Activated naive CD8-positive, alpha-beta T cell treated with anti-CD3 and anti-CD28 coated beads, Interleukin-2, amount 50 U/mL, for 16 hours (primary cell): ENCODE measurements at regions not wholly inside any gene's neighbourhood (a gene's known extent, or its start where the extent isn't known, plus 50 kb on each side); places are given as distances from the start of the nearest gene placed in this dataset.

Source experiments
- DNase-seq: peaks from one replicate; pipeline ENCODE4 v3.0.0-alpha.2; 2020; ENCODE audit warnings: low read depth, low spot score

DNA sequence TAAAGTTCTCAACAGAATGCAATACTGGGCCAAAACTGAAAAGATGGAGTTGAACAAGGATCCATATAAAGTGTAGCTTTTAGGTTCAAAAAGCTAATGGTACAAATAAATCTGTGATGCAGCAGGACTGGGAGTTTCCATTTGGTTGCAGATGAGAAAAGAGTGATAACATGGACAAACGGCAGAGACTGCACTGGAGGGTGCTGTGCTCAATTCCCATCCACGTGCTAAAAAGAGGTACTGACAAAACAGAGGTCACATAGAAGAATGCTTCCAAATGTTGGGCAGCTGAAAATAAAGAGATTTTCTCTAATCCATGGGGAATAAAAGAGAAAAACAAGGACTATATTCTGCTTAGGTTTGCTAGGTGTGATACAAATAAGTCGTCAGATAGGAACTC is 461.6 kb downstream of the LIG4 start:
- DNase-seq: no peak

DNA sequence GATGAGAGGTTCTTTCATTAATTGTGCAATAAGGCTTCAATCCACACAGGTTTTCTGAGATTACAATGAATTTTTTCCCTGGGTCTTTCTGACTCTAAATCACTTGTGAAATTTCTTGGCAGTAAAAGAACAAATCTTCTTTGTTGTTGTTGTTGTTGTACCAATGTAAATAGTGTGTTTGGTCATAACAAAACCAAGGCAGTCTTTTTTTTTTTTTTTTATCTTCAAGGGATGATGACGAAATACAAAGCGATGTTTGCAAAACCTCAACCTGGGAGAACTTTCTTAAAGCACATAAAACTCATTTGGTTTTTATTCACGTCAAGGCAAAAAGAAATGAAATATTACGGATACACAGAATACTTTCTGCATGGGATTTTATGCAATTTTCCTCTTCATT is 462.0 kb downstream of the LIG4 start:
- no peak for DNase-seq

- DNase-seq: no peak
Measured at GRCh38 chr13:107743983-107744382, 471.4 kb downstream of the LIG4 start.

- DNase-seq: no peak
Measured at GRCh38 chr13:107743526-107743925, 471.8 kb downstream of the LIG4 start.

- DNase-seq: no peak
Measured at GRCh38 chr13:107743100-107743499, 472.2 kb downstream of the LIG4 start.

- no peak for DNase-seq
Measured at GRCh38 chr13:107742544-107742943, 472.8 kb downstream of the LIG4 start.

- DNase-seq: no peak
Measured at GRCh38 chr13:107738004-107738403, 477.3 kb downstream of the LIG4 start.

DNA sequence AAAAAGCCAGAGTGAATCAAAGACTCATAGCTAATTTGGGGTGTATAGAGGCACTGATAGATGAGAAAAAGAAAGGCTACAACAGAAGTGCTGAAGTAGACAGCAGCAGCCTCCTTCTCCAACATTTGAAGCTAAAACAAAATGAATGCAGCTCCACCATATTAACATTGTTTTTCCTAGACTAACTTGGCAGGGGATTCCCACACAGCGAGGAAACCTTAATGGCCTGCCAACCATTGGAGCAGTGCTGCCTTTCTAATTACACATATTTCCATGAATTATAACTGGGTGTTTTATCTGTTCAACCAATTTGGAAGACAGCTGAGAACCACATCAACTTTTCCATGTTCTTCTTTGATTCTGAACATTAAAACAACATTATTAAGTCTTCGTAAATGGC is 478.6 kb downstream of the LIG4 start:
- DNase-seq: no peak

DNA sequence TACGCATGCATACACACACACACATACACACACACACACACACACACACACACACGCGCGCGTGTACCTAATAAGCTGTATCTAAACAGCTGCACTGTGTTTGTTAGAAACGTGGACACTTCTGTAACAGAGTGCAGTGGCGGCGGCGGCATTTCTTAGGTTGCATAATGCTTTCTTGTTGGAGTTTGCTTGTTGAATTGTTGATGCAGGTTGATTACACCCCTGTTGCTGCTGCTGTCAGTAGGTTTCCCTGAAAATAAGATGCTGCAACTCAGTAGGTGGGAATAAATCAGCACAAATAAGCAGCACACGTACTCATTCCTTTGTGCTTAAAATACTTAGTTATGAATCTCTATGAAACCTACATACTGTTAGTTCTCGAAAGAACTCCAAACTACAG is 479.2 kb downstream of the LIG4 start:
- DNase-seq: no peak

DNA sequence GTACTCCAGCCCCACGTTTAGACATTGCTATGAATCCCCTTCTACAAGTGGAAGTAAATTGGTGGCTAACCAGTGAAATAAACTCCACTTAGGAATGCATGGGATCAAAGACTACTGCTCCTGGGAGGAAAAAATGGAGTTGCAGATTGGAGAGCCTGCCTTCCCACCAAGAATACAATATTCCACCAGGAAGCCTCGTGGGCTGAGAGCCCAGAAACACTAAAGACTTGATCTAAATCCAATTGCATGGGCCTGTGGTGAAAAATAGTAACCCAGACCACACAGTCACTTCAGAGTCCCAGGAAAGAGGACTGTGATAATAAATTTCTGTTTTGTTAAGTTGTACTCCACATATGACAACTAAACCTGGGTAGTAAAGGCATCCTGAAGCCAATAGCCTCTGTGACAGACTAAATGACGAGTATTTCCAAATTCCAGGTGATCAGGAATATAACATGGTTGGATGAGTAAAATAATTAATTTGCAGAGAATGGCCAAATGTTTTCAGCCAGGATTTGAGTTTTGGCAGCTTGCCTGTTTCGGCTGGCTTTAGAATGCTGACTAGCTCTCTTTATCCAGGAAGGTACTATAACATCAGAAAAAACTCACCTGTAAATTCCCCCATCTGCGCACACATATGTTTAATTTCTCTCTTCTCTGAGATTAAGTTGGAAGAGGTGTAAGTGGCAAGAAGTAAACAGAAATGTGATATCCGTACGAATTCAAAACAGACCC is 480.3 kb downstream of the LIG4 start:
- no peak for DNase-seq

- DNase-seq: no peak
Measured at GRCh38 chr13:107733276-107733675, 482.1 kb downstream of the LIG4 start.

GRCh38 chr13:107730813-107731212 is 484.5 kb downstream of the LIG4 start:
- DNase-seq: no peak

- no peak for DNase-seq
Measured at GRCh38 chr13:107721125-107721869, 494.0 kb downstream of the LIG4 start.

- DNase-seq: no peak
Measured at GRCh38 chr13:107716741-107717140, 498.6 kb downstream of the LIG4 start.

- no peak for DNase-seq
Measured at GRCh38 chr13:107716241-107716640, 499.1 kb downstream of the LIG4 start.

DNA sequence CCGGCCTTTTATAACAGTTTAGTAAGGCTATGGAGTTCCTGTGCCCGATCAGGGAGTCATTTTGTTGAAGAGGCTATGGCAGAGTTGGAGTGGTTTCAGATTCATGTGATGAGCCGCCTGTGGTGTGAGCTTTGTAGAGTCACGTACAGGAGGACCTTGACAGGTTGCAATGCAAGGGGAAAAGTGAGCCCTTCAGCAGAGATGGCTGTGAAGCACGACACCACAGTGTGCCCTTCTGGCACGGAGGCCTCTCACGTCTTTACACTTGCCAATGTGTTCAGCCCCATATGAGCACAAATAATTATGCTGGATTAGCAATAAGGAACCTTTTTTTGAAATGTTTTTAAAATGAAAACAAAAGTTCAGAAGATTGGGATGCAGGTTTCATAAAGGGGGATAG is 499.8 kb downstream of the LIG4 start:
- no peak for DNase-seq

DNA sequence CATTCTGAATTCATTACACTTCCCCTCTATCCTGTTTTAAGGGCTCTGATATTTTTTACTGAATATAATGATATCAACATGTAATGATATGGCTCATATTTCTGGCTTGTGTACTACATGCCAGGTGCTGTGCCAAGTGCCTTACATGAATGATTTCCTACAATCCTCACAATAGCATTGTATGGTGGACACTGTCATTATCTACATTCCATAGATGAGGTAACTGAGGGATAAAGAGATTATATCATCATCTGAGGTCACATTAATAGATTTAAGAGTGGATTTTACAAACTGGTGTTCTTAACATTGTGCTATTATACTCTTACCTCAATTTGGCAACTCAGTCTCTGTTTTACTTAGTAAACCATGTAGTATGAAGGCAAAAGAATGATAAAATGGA is 502.0 kb downstream of the LIG4 start:
- DNase-seq: no peak

GRCh38 chr13:107712145-107712860 is 503.0 kb downstream of the LIG4 start:
- no peak for DNase-seq

DNA sequence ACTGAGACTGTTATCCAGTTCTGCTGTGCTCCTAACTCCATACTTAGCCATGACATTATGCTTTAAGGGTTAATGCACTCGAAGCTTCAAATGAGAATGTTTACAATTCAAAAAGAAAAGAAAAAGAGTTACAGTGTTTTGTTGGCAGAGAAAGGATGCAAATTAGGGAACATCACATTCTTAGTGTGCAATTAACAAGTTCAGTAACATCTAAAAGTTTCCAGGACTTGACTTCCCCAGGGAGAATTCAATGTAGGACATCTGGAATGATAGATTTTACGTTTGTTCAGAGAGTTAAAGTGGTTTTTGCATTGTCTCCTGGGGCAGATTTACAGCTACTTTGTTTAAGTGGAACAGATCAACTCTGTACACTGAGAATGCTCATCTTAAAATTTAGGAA is 525.2 kb downstream of the LIG4 start:
- DNase-seq: no peak

DNA sequence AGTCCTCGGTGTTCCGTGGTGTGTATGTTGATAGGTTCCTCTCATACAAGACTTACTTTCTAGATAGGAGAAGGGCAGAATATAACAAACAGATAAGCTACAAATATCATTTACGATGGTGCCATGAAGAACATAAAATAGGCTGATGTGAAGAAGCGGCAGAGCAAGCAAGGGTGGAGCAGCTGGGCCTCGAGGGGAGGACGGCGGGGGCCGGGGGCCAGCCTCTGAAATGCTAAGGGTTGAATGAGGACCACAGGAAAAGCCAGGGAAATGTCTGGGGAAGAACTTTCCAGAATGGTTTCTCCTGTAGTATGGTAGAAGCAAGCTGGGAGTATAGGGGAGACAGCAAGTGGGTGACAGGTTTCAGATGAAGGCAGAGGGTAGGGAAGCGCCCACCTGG is 529.5 kb downstream of the LIG4 start:
- DNase-seq: no peak

- no peak for DNase-seq
Measured at GRCh38 chr13:107681600-107681999, 533.7 kb downstream of the LIG4 start.

DNA sequence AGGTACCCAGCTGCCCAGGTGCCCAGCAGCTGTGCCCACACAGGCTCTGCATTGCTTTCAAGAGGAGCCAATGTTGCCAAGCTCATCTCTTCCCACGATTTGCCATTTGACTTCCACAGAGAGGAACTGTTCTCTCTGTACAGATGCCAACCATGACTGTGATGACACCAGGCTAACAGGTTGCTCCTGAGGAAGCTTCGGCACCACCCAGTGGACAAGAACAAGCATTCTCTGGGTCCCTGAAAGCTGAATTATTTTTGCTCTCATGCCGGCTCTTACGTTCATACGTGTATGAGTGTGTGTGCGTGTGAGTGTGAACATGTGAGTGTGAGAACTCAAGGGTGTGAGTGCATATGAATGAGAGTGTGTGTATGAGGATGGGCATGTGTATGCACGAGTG is 535.2 kb downstream of the LIG4 start:
- no peak for DNase-seq
